ENCODE measurements at regions not wholly inside any gene's neighbourhood (a gene's known extent, or its start where the extent isn't known, plus 50 kb on each side); places are given as distances from the start of the nearest gene placed in this dataset.
A peak's percentile ranks its signal among the peaks of the same experiment; 100 is the strongest.

DNA sequence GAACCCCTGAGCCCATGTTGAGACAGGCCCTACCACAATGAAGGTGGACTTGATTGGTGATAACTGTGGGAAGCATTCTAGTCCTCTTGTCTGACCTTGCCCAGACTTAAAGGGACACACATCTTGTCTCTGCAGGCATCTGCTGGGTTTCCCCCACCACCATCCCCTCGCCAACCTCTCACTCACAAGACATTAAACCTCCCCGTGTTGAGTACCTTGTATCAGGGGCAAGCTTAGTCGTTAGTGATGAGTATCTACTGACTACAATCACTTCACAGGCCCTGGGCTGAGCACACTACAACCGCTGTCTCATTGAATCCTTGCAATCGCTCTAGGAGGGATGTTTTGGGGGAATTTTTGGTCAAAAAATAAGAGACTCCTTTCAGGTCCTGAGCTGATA lies 86.0 kb downstream of the ICOS start:
- TF ChIP-seq, protein P1, sequence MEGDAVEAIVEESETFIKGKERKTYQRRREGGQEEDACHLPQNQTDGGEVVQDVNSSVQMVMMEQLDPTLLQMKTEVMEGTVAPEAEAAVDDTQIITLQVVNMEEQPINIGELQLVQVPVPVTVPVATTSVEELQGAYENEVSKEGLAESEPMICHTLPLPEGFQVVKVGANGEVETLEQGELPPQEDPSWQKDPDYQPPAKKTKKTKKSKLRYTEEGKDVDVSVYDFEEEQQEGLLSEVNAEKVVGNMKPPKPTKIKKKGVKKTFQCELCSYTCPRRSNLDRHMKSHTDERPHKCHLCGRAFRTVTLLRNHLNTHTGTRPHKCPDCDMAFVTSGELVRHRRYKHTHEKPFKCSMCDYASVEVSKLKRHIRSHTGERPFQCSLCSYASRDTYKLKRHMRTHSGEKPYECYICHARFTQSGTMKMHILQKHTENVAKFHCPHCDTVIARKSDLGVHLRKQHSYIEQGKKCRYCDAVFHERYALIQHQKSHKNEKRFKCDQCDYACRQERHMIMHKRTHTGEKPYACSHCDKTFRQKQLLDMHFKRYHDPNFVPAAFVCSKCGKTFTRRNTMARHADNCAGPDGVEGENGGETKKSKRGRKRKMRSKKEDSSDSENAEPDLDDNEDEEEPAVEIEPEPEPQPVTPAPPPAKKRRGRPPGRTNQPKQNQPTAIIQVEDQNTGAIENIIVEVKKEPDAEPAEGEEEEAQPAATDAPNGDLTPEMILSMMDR (IDR thresholded peaks at IDR 0.05; ENCODE audit: control extremely low read depth, extremely low read depth, low read depth, missing control alignments): no peak
- POLR2A ChIA-PET: no interaction called here
- CTCF ChIA-PET: interaction anchor here (0.8 to 6.0 kb wide), 8 partner anchors 9 to 155 kb away, joined by 3 to 41 read pairs (median 4); no protein-coding TSS in a partner anchor
- DNase-seq (ENCODE audit: extremely low spot score): no peak

- no peak for DNase-seq (ENCODE audit: extremely low spot score)
- CTCF ChIA-PET: interaction anchor here (0.8 to 6.0 kb wide), 9 partner anchors 9 to 155 kb away, joined by 3 to 41 read pairs (median 5); no protein-coding TSS in a partner anchor
- TF ChIP-seq, protein P1 (IDR thresholded peaks at IDR 0.05; ENCODE audit: control extremely low read depth, extremely low read depth, low read depth, missing control alignments): no peak
- POLR2A ChIA-PET: no interaction called here
Observed at GRCh38 chr2:204023088-204023487, 86.5 kb downstream of the ICOS start.

- no peak for DNase-seq (ENCODE audit: extremely low spot score)
- CTCF ChIA-PET: interaction anchor here (1.4 to 6.0 kb wide), 7 partner anchors 11 to 236 kb away, joined by 3 to 41 read pairs (median 5); no protein-coding TSS in a partner anchor
- POLR2A ChIA-PET: no interaction called here
- TF ChIP-seq, protein P1 (IDR thresholded peaks at IDR 0.05; ENCODE audit: control extremely low read depth, extremely low read depth, low read depth, missing control alignments): peak; percentile 61
Observed at GRCh38 chr2:204024503-204024902, 87.9 kb downstream of the ICOS start.

GRCh38 chr2:204024906-204025475 lies 88.4 kb downstream of the ICOS start:
- POLR2A ChIA-PET: no interaction called here
- no peak for DNase-seq (ENCODE audit: extremely low spot score)
- CTCF ChIA-PET: interaction anchor here (0.8 to 6.0 kb wide), 12 partner anchors 11 to 236 kb away, joined by 3 to 41 read pairs (median 3); no protein-coding TSS in a partner anchor
- TF ChIP-seq, protein P1 (IDR thresholded peaks at IDR 0.05; ENCODE audit: control extremely low read depth, extremely low read depth, low read depth, missing control alignments): no peak

DNA sequence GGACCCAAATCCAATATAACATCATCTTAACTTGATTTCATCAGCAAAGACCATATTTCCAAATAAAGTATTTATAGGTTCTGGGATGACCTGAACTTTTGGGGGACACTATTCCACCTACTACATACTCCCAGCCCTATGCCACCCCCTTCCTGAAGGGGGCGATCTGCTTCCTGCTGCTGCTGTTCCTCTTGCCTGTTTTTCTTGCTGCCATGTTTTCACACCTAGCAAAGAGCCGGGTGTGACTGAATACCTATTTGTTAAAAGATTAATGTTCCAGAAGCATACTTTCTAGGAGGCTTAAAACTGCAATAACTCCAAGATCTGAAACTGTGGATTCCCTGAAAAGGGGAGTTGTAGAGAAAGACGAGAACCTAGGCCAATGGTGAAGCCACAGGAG lies 89.7 kb downstream of the ICOS start:
- CTCF ChIA-PET: interaction anchor here (1.0 to 6.0 kb wide), 4 partner anchors 13 to 151 kb away, joined by 3 to 41 read pairs (median 4); no protein-coding TSS in a partner anchor
- DNase-seq (ENCODE audit: extremely low spot score): no peak
- TF ChIP-seq, protein P1 (IDR thresholded peaks at IDR 0.05; ENCODE audit: control extremely low read depth, extremely low read depth, low read depth, missing control alignments): peak; percentile 29
- POLR2A ChIA-PET: no interaction called here

DNA sequence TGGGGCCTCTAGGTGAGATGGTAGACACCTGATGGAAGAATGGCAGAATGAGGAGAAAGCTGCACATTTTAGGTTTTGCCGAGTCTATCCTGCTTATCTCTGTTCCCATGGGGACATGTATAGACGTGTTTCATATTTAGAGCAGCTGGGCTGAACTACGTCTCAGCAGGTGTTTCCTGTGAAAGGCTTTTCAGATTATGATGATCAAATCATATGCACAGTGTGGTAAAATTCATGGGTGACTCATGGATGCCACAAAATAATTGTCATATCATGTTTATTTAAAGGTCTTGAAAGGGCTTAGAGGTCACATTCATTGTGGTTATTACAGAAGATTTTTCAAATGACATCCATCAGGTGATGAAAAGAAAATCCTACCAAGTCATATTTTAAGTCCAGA lies 90.5 kb downstream of the ICOS start:
- ChIA-PET POLR2A (no interaction called here), CTCF (interaction anchor here (2.6 to 6.0 kb wide), 2 partner anchors 12 to 151 kb away, joined by 6 to 41 read pairs; no protein-coding TSS in a partner anchor)
- TF ChIP-seq, protein P1 (IDR thresholded peaks at IDR 0.05; ENCODE audit: control extremely low read depth, extremely low read depth, low read depth, missing control alignments): no peak
- peak; percentile 19 for DNase-seq (ENCODE audit: extremely low spot score)

All from GM10248 (cell line).